GM18870 (cell line): ENCODE measurements at regions not wholly inside any gene's neighbourhood (a gene's known extent, or its start where the extent isn't known, plus 50 kb on each side); places are given as distances from the start of the nearest gene placed in this dataset.
"Not testable (repeated sequence)": the region's sequence is repeated elsewhere in the genome, so short reads cannot be mapped to it uniquely, and the experiment has no call there.

Source experiments
- ATAC-seq: cut with Tn5 transposase; IDR thresholded peaks from one replicate; pipeline ENCODE4 v1.9.1; 2021; ENCODE audit warnings: moderate library complexity; ENCODE audit not compliant: unreplicated experiment

DNA sequence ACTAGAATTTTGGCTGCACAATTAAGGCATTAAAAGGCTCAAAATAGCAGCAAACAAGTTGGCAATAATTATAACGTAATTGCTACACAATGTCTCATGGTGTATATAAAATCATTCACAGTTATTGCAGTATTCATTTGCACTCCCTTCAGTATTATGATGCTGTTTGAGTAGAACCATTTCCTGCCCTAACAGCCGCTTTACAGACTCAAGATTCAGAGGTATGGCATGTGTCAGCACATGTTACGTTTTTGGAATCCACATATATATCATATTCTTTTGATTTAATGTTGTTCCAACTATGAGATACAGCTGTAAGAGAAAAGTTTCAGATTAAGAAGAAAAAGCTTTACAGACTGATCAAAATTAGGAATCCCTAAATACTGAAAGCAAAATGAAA lies 56.3 kb upstream of the NCKAP5 start:
- no peak for ATAC-seq

DNA sequence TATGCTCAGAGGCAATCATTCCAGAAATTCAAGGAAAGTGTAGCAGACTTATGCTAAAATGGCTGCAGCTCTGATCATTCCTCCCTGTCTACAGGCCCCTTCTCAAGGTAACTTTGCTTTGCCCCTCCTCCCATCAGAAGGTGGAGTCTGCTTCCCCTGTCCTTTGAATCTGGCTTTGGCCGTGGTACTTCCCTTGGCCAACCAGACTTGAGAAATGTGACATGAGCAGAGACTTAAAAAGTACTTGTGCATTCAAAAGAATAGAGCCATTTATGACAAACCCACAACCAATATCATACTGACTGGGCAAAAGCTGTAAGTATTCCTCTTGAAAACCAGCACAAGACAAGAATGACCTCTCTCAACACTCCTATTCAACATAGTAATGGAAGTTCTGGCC lies 59.5 kb upstream of the NCKAP5 start:
- no peak for ATAC-seq

DNA sequence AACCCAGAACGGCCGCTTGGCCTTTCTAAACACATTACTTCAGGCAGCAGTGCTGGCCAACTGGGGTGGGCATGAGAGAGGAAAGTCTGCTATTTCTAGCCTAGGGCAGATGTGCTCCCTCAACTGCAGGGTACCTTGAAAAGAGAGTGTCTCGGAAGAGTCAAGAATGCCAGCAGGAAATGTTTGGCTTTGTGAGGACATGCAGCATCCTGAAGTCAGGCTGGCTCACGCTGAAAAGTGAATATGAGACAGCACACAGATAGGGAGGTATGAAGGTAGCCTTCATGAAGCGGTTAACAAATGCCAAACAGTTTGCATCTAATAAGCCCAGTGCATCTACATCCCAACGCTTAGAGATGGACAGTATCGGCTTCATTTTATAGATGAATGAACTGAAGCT lies 65.0 kb upstream of the NCKAP5 start:
- no peak for ATAC-seq

DNA sequence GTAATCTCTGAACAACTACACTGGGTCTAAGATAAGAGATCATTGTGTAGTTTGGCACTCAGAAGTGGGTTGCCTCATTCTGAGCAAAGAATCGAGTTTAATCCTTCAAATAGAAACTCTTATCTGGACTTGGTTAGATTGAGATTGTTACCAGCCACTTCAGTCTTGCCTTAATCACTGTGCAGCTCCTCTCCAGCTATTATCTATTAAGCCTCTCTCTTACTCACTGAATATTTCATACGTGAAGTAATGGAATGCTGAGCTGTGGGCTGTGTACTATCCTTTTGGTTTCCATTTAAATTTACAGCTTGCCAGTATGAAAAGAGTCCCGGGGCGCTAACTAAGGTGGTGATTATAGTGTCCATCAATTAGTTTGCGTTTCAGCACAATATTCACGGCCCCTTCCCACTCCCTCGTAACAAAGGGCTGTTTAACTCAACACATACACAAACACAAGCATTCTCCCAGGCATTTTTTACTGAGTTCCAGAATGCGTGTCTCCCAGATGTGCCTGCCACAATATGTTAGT lies 65.7 kb upstream of the NCKAP5 start:
- no peak for ATAC-seq

DNA sequence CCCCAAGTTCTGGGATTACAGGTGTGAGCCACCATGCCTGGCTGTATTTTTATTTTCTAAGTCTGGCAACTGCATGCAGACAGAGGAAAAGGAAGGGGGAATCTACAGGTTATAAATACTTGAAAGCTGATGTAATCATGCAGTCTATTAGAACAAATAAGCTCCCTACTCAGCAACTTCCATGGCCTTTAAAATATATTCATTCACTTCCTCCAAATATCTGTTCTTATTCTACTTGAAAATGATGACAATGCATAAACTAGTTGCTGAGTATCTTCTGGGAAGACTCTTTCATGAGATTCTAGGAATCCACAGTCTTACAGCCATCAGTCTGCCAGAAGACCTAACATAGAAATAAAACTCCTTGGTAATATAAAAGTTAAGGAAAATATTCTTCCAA lies 66.9 kb upstream of the NCKAP5 start:
- ATAC-seq = no peak

DNA sequence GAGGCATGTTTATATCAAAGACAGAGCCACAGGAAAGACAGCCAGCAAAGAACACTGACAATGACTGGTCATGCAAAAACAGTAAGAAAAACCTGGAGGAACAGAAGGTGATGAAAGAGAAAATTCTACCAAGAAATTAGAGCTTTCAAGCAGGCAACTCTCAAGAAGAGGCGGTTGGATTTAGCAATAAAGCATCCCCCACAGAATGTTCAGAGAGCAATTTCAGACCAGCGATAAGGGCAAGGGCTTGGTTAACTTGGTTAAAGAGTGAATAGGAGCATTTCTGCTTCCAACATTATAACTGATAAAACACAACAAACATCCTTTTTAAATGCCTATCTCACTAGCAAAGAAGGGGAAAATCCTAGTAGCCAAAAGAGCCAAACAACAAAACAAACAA lies 68.0 kb upstream of the NCKAP5 start:
- no peak for ATAC-seq

DNA sequence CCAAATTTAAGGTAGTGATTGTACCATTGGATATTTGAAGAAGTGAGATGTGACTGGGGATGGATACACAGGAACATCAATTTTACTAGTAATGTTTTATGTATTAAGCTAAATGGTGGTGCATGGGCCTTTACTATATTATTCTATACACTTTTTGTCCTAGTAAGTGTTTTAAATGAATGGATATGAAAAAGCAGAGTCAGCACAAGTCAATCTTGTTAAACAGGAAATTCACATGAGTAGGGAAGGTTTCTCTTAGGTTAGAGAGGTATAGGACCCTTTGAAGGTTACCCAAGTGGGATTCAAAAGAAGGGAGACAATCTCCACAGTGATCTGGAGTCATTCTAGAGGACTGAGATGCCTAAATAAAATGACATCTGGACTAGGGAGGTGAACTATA lies 71.8 kb upstream of the NCKAP5 start:
- ATAC-seq = no peak

DNA sequence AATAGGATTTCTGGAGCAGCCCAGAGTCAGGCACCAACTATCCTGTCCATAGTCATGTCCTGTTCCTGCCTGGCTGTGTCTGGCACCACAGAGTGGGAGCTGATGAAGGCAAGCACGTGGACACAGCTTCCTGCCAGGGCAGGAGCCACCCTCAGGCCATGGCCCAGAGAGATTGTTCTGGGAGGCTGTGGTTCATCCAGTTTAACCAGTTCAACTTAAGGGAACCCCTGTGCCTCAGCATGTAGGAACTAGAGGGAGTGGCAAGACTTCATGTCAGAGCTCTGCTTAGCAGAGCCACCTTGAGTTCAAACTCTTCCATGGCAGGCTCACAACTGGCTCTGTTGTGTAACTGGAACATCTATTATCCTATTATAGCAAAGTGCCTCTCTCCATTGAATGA lies 73.2 kb upstream of the NCKAP5 start:
- no peak for ATAC-seq

DNA sequence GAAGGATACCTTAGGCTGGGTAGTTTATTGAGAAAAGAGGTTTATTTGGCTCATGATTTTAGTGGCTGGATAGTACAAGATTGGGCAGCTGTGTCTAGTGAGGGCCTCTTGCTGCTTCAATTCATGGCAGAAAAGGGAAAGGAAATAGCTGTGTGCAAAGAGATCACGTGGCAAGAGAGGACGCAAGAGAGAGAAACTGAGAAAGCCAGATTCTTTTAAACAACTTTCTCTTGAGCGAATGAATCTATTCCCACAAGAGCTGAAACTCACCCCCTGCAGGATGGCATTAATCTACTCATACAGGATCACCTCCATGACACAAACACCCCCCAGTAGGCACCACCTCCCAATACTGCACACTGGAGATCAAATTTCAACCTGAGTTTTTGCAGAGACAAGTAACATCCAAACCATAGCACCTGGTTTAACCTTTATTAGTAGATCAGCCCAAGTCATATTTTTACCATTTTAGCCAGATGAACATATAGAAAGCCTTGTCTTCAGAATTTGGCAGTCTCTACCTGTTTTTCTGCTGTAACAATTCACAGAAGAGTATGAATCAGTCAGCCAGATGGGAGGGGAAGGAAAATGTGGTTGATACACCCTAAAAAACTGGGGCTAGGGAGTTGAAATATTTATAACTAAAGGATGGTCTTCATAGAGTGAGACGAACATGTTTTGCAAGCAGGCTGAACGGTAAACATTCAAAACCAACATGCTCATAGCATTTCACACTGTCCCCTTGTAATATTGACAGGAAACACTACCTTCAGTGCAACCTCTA lies 73.9 kb upstream of the NCKAP5 start:
- no peak for ATAC-seq

DNA sequence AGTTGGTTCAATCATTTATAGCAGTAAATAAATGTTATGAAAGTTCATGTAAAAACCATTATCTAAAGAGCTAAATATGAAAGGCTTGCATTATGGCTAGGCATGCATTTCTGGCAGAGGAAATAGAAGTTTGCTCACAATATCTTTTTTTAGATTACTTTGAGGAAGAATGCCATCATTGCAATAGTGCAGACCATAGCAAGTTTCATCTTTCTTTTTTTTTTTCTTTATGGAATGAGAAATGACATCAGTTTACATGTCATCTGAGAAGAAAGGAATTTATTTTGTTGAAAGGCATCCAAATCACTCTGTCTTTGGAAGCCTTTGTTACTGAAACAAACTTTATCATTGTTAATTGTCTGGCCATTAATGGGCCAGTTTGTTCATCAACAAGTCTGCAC lies 74.5 kb upstream of the NCKAP5 start:
- ATAC-seq = no peak

DNA sequence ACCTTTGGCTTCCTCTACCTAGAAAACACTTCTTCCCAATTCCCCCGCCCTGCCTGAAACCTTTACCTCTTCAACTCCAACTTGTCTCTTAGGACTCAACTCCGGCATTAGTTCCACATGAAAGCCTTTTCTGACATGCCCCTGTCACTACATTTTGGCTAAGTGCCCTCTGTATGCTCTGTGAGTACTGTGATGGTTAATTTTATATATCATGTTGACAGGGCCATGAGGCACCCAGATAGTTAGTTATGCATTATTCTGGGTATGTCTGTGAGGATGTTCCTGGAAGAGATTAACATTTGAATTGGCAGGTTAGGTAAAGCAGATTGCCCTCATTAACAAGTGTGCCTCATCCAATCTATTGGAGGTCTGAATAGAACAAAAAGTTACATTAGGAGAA lies 75.6 kb upstream of the NCKAP5 start:
- no peak for ATAC-seq

DNA sequence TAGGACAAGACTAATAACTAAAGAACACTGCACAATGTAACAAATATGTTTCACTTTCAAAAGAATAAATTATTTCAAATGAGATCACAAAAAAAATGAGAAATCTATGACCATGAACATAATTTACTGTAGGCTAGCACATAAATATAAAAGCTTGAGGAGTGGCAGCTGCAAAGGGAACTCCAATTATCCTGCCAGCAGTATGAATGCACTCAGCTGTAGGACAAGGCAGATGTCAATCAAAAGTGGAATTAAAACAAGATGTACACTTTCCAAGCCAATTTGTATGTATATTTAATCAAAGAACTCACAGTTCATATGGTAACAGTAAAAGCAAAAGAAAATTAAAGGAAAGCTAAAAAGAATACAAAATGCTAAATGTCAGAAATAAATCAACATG lies 76.6 kb upstream of the NCKAP5 start:
- no peak for ATAC-seq

DNA sequence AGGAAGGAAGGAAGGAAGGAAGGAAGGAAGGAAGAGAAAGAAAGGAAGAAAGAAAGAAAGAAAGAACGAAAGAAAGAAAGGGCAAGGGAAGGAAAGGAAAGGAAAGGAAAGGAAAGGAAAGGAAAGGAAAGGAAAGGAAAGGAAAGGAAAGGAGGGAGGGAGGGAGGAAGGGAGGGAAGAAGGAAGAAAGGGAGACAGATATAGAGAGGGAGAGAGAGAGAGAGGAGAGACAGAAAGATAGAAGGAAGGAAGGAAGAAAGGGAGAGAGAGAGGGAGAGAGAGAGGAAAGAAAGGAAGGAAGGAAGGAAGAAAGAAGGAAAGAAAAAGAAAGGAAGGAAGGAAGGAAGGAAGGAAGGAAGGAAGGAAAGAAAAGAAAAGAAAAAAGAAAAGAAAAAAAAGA lies 79.1 kb upstream of the NCKAP5 start:
- ATAC-seq = not testable (repeated sequence)

DNA sequence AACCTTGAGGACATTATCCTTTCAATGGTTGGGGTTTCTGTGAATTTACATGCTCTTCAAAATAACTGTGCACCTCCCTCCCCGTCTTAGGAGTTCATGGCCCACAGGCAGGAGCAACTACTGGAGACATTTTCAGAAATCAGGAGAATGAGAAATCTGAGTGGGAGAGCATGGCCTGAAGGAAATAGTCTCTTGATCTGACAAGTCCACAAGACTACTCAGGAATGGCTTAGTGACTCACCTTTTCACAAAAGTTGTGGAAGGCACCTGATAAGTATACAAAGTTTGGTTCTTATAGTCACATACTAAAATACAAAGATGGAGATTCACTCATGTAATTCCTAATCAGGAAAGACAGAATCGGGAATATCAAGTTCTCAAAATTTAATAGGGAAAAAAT lies 83.6 kb upstream of the NCKAP5 start:
- no peak for ATAC-seq

DNA sequence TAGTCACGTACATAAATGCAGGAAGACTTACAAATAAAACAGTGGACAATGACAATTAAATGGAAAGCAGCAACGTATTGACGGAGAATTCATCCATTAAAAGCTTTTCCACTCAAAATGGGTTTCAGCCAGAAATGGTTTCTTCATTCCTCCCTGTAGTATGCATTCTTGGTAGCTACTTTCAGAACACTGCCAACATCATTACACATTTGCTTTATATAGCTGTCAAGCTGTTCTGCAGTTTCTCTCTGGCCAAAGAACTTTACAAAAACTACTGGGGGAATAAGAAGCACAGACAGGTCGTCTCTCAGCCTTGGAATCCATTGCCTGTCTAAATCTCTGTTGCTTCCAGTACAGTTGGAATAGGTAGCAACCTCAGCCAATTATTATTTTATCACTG lies 84.1 kb upstream of the NCKAP5 start:
- no peak for ATAC-seq

DNA sequence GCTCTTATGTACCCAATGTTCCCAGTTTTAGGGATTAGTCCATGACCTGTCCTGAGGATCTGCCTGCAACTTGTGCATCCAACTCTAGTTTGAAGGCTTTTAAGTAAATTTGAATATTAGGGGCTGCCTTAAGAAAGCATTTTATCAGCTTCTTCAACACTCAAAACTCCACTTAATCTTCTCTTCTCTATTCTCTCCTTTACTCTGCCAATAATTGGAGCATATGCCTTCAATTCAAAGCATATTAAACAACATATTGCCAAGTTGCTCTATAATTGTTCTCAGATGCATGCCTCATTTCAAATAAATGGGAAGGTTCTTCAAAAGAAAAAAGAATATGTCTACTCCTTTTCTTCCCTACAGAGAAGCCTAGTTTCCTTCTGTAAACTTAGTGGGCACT lies 84.8 kb upstream of the NCKAP5 start:
- no peak for ATAC-seq

DNA sequence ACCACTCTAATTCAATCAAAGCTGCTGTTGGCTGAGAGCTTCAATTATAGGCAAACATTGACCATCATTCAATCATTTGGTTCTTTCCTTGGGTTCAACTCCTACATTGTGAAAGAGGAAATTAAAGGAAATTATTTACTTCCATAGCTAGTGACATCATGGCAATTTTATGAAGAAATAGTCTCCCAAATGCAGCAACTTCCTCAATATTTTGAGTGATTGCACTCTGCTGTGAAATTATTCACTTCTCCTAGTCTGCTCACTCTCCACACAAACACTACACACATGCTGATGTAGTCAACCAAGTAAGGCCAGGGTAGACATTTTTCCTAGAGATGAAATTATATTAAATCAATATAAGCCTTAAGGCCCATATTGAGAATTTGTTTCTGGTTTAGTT lies 86.7 kb upstream of the NCKAP5 start:
- ATAC-seq = no peak

DNA sequence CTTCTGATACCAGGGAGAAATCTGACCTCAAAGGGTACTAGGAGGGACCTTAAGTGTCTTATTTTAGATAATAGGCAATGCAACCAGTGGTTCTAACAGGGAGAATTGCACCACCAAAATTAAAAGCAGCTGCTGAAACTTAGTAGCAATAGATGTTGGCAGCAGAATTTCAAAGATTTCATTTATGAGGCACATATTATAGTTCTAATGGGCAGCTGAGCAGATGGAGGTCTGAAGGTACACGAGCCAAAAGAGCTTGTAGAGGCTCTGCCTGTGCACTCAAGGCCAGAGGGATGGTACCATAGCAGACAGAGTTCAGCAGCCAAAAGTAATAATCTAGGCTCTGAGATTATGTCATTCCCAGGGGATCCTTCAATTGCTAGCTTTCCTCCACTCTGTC lies 87.3 kb upstream of the NCKAP5 start:
- ATAC-seq = no peak

DNA sequence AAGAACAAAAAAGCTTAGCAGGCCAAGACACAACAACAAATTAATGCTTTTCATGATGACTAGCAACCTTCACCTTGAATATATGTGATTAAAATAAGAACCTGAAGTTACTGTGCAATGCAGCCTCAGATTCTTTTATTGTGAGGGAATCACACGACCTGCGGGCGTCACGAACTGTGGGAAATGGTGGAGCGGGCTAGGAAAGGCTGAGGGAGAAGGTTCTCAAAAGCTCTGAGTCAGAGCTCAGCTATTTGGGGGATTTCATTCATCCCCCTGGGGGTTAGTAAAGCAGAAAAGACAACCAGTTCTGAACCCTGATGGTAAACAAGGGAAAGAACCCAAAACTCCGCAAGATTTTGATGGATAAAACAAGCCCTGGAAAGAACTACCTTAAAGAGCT lies 89.3 kb upstream of the NCKAP5 start:
- no peak for ATAC-seq

DNA sequence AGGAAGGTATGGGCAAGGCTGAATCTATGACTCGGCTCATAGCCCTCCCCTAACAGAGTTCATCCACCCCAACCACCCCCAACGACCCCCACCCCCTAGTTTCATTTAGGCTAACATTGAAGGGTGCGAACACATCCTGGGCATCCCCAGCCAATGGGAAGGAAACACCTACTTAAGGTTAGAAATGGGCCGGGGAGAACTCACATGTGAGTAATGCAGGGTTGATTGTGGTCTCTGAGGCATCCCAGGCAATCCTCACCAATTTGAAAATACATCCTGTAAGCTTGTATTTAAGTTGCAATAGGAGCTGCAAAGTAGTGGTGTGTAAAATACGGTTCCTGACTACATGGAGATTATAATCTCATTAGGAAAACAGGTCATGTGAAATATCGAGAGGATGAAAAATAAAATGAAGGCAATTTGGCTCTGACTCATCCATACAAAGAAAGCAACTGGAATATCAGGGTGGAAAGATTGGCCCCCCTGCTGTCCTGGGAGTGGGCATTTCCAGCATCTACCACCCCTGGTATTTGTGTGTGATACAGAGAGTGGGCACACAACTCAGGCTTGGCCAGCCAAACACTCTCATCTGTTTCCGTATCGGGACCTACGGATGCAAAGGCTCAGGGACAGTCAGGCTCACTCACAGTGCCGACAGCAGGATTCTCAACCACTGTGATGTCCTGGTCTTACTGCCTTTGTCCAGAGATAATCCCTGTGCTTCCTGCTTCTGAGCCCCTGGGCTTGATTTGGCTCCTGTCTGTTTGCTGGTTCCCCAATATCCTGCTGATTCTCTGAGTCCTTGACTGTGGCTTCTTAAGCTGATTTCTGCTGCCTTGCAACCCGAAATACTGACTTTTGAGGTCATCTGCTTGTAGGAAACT lies 90.0 kb upstream of the NCKAP5 start:
- ATAC-seq = no peak

DNA sequence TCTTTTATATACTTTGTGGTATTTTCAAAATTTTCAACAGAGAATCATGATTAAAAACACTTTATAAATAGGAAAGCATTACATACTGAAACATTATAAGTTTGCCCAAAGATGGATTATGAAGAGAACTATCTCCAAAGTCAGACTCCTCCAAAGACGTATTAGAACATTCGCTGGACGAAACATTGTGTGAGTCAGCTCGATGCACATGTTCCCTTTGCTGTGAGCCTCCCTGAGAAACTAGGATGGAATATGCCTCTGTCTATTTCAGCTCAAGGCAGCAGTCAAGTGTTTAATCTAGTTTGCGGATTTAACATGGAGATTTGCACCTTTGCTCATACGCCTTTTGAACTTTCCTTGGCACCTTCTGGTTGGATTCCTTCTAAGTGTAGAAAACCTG lies 92.2 kb upstream of the NCKAP5 start:
- ATAC-seq = no peak

DNA sequence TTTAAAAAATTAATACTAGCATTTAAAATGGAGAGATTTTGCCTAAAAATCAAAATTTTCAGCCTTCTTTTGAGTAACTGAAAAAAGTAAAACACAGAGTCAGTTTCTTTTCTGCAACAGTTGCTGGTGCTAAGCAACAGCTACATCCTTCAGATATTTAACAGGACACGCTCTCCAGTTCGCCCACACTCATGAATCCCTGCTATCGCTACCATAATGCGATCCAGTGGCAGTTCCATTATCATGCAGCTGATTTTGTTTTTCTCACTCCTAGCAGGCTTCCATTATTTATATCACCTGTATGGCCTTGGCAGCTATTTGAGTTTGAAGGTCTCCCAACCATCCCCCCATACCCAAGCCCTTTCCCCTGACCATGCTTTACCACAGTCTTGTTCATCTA lies 93.1 kb upstream of the NCKAP5 start:
- no peak for ATAC-seq
